HCEC 1CT (cell line): ENCODE measurements at regions not wholly inside any gene's neighbourhood (a gene's known extent, or its start where the extent isn't known, plus 50 kb on each side); places are given as distances from the start of the nearest gene placed in this dataset.

Source experiments
- DNase-seq: peaks from one replicate; pipeline ENCODE4 v3.0.0-alpha.2; 2017

DNA sequence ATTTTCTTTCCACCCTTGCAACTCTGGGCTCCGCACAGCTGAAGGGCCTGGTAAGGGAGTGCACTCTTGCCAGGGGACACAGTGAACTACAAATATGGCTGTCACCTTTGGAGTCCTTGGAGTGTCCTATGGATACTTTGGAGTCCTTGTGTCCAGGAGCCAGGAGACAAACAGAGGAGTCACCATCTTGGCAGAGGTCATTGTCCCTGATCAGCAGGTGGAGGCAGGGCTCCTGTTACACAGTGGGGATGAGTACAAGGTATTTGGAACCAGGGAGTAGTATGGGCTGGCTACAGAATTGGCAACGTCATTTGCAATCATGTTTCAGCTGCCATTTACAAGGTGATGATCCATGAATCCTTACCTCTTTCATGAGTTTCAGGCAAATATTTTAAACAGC, 132.5 kb downstream of the FAM161A start:
- no peak for DNase-seq

- no peak for DNase-seq
These were observed 132.9 kb downstream of the FAM161A start for GRCh38 chr2:61720911-61721310.

GRCh38 chr2:61718965-61719364, 134.9 kb downstream of the FAM161A start:
- no peak for DNase-seq

GRCh38 chr2:61715506-61715905, 138.4 kb downstream of the FAM161A start:
- no peak for DNase-seq

DNA sequence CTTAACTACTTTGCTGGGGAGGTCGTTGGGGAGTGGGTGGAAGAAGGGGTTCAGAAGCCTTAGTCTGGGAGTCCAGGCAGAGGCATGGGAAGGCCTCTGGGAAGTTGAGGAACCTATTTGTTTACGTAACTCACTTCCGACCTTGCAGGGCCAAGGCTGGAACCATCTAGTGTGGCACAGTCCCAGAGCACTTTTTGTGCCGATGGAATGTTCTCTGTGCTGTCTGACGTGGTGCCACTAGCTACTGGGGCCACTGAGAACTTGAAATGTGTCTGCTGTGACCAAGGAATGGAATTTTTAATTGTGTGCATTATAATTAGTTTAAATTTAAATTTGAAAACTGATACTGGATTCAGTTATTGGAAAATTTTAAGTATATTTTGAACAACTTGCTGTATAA, 139.7 kb downstream of the FAM161A start:
- DNase-seq, result no peak

DNA sequence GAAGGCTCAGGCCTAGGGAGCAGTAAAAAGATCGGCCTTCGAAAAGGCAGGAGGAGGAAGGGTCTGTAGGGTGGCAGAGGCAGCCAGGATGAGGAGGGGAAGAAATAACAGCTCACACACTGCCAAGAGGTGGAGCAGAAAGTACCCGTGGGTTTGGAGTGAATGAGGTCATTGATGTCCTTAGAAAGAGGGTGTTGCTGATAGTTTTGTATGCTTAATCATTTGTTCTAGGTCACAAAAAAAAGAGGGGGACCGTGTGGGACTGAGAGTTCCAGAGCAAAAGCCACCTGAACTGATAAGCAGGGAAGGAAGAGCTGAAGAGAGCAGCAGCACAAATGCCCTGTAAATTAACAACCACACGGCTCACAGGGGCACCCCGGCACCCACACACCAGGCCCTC, 140.4 kb downstream of the FAM161A start:
- DNase-seq, result no peak

GRCh38 chr2:61712060-61712459, 141.8 kb downstream of the FAM161A start:
- no peak for DNase-seq

GRCh38 chr2:61710711-61711110, 143.1 kb downstream of the FAM161A start:
- DNase-seq, result no peak

- peak; percentile 57 for DNase-seq
These were observed 145.6 kb downstream of the FAM161A start for GRCh38 chr2:61707984-61708852.

DNA sequence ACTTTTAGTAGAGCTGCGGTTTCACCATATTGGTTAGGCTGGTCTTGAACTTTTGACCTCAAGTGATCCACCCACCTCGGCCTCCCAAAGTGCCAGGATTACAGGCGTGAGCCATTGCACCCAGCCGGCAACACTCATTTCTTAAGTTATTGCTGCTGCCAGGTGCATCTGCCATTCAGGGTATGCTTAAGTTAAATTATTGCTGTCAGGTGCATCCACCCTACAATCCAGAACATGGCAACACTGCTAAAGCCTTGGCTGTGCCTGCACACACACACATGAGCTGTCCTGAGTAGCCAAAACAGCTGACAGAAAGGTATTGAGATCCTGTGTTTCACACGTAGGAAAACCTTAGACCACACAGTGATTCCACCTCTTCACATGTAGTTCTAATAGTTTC, 148.2 kb downstream of the FAM161A start:
- no peak for DNase-seq

- no peak for DNase-seq
These were observed 149.5 kb downstream of the FAM161A start for GRCh38 chr2:61704364-61704763.

DNA sequence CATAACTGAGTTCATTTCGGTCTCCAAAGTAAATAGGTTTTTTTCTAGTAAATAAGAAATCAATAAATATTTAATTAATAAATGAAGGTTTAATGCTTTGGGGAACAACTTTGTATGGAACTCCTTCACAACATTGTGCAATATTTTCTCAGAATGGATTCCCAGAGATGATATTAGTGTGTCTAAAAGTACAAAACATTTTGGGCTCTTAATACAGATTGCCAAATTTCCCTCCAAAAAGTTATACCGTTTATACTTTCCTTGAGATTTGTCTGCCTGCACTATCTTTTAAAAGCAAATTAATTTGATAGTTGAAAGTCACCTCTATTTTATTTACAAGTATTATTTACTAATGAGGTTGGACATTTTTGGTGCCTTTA, 151.8 kb downstream of the FAM161A start:
- DNase-seq, result no peak

DNA sequence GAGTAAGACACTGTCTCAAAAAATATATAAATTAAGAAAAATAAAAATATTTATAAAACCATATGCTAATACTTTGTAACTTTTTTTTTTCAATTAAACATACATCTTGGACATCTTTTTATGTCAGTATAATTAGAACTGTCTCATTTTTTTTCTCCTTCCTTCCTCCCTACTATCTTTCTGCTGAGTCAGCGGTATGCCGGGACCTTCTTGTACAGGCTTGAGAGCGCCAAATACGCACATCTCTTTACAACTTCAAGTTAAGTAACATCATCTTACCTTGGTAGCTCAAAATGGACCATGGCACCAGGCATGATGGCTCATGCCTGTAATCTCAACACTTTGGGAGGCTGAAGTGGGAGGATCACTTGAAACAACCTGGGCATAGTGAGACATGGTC, 153.4 kb downstream of the FAM161A start:
- no peak for DNase-seq

DNA sequence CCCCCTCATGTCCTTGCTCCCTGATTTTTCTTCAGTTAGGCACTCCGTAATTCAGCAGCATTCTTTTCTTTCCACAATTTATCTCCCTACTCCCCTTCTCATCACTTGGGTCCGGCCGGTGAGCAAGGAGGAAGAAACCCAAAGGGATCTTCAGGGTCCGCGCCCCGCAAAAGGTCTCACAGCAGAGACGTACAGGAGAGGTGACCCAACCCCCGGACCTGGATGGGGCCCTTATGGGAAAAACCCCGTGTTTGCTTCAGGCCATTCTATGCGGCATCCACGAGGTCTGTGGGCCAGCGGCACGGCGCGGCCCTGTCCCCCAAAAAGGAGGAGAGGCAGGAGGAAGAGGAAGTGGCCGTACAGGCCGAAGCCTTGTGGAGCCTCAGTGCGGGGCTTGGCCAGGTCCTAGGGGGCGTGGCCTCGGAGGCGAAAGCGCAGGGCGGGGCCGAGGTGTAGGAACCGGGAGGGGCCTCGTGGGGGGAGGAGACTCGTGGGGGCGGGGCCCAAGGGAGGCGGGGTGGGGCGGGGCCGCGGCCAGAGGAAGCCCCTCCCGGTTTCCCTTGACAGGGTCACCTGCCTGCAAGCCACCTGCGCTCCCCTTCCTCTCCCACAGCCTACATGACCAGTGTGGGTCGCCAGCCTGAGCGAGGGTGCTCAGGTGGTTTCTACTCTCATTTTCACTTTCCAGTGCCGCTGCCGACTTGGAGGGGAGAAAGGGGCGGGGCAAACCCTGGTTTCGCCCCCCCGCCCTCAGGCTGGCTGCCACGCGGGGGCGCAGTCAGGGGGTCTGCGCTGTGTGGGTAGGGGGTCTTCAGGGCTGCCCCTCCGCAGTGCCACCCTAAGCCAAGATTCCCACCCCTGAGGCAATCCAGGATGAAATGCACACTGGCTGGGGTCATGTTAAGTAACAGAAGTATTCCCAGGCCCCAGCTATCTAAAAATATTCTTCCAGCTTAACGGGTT, 156.4 kb upstream of the XPO1 start:
- DNase-seq, result peak; percentile 88

DNA sequence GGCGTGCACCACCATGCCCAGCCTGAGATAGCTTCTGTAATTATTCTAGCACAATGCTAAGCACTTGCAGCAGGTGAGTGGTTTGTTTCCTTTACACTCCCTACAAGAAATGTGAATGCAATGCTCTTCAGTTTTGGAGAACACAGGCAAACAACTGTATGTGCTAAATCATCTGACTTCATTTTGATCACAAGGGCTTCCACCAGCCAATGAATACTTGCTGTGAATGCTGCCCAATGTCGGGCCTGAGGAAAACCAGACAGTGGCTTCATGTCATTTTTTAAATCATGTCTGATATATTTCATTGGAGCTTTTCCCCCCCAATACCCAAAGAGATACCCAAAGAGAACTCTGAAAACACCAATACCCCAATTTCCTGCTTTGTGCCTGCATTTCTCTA, 155.6 kb upstream of the XPO1 start:
- no peak for DNase-seq

- no peak for DNase-seq
These were observed 152.0 kb upstream of the XPO1 start for GRCh38 chr2:61690078-61690596.

DNA sequence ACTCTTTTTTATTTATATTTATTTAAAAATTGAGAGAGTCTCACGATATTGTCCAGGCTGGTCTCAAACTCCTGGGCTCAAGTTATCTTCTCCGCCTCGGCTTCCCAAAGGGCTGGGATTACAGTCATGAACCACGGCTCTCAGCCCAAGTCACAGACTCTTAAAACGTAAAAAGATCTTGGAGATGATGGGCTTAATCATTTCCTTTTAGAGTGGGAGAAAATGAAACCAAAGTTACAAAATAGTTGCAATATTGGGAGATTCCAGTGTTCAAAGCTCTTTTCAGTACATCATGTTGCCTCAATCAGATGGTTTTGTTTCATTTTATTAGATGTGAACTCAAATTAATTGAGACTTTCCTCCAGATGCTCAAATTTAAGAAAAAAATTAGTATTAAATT, 151.4 kb upstream of the XPO1 start:
- DNase-seq, result no peak

- no peak for DNase-seq
These were observed 150.5 kb upstream of the XPO1 start for GRCh38 chr2:61688369-61689334.

DNA sequence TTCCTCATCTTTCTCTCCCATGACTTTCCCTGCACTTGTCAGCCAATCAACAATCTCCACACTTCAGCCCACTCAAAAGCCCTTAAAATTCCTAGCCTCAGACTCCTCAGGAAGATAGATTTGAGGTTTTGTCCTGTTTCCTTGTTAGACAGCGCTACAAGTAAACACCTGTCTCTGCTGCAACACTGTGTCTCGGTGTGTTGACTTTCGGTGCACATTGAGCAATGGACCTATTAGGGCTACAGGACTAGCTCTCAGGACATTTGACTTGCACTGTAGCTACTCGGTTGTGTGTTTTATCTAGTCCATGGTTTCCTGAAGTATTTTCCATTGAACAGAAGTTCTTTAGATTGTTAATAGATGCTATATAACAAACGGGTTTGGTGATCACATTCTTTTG, 140.9 kb upstream of the XPO1 start:
- no peak for DNase-seq

DNA sequence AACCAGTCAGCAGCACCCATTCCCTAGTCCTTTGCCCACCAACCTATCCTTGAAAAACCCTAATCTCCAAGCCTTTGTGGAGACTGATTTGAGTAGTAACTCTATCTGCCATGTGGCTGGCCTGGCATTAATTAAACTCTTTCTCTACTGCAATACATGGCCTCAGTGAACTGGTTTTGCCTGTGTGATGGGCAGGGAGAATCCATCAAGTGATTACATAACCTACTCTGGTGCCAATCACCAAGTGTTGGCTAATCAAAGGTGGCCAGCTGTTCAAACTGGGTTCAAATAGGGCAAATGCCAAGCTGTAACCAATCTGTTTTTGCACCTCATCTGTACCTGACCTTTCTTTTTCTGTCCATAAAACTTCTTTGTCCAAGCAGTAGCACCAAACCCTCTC, 139.8 kb upstream of the XPO1 start:
- no peak for DNase-seq

DNA sequence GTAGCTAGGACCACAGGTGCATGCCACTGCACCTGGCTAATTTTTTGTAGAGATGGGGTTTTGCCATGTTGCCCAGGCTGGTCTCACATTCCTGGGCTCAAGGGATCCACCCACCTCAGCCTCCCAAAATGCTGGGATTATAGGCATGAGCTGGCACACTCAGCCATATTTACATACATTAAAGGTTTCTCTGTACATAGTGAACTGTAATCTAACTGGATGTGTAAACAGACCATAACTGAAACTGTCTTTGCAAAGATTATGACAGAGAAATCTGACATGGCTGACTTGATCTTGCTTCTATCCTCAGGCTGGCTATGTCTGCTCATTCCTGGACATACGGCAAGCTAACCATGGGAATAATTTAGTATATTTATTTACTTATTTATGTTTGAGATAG, 139.2 kb upstream of the XPO1 start:
- DNase-seq, result no peak

DNA sequence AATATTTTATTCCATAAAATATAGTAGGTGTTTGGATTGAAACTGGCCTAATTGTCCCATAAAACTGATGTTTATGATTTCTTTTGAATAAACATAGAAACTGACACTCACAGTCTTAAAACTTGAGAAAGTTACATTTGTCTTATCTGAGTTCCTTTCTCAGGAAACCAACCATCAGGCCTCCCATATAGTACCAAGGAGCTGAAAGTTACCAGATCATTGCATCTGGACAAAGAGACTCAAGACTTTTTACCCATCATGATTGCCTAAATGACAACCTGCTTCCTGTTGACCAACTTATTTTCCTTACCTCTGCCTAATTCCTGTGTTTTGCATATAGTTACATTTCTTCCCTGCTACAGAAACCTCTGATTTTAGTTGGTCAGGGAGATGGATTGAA, 137.0 kb upstream of the XPO1 start:
- no peak for DNase-seq
